Stimulated activated CD8-positive, alpha-beta memory T cell treated with anti-CD3 and anti-CD28 coated beads, Interleukin-4, amount 100 ng/mL, for 4 hours (primary cell): ENCODE measurements at regions not wholly inside any gene's neighbourhood (a gene's known extent, or its start where the extent isn't known, plus 50 kb on each side); places are given as distances from the start of the nearest gene placed in this dataset.

Experiments used
- DNase-seq, 2 donors: peaks; one replicate each; pipeline ENCODE4 v3.0.0-alpha.2; 2020; ENCODE audit warnings: low read depth in 2 of 2, low spot score in 1 of 2

GRCh38 chr3:124091716-124092115, 99.8 kb upstream of the ROPN1 start:
- no peak for DNase-seq

GRCh38 chr3:124092811-124093210, 100.9 kb upstream of the ROPN1 start:
- no peak for DNase-seq

GRCh38 chr3:124094496-124094895, 102.6 kb upstream of the ROPN1 start:
- no peak for DNase-seq

GRCh38 chr3:124097362-124098131, 105.6 kb upstream of the ROPN1 start:
- no peak for DNase-seq

- DNase-seq = no peak
Measured at GRCh38 chr3:124101643-124102042, 109.7 kb upstream of the ROPN1 start.

GRCh38 chr3:124107104-124107890, 115.4 kb upstream of the ROPN1 start:
- no peak for DNase-seq

- DNase-seq = no peak
Measured at GRCh38 chr3:124108446-124108845, 116.5 kb upstream of the ROPN1 start.

GRCh38 chr3:124113485-124113884, 121.6 kb upstream of the ROPN1 start:
- DNase-seq = no peak

GRCh38 chr3:124115279-124115678, 123.4 kb upstream of the ROPN1 start:
- no peak for DNase-seq

GRCh38 chr3:124115956-124116355, 124.0 kb upstream of the ROPN1 start:
- DNase-seq = no peak

- DNase-seq = no peak
Measured at GRCh38 chr3:124116906-124117305, 125.0 kb upstream of the ROPN1 start.

- DNase-seq = no peak
Measured at GRCh38 chr3:124117486-124117885, 125.6 kb upstream of the ROPN1 start.

- DNase-seq = no peak
Measured at GRCh38 chr3:124118397-124118796, 126.5 kb upstream of the ROPN1 start.

GRCh38 chr3:124119056-124119716, 127.3 kb upstream of the ROPN1 start:
- DNase-seq = no peak

GRCh38 chr3:124121379-124122312, 129.7 kb upstream of the ROPN1 start:
- no peak for DNase-seq

GRCh38 chr3:124125315-124125714, 133.4 kb upstream of the ROPN1 start:
- DNase-seq = no peak

- DNase-seq = no peak
Measured at GRCh38 chr3:124126436-124127023, 134.6 kb upstream of the ROPN1 start.

- no peak for DNase-seq
Measured at GRCh38 chr3:124131158-124131557, 139.2 kb upstream of the ROPN1 start.

- no peak for DNase-seq
Measured at GRCh38 chr3:124131580-124131979, 139.7 kb upstream of the ROPN1 start.

- no peak for DNase-seq
Measured at GRCh38 chr3:124132813-124133212, 140.9 kb upstream of the ROPN1 start.
